AG20443 (cell line): ENCODE measurements at regions not wholly inside any gene's neighbourhood (a gene's known extent, or its start where the extent isn't known, plus 50 kb on each side); places are given as distances from the start of the nearest gene placed in this dataset.
"Not testable (repeated sequence)": the region's sequence is repeated elsewhere in the genome, so short reads cannot be mapped to it uniquely, and the experiment has no call there.

Source experiments
- DNase-seq: peaks from one replicate; pipeline ENCODE4 v3.0.0; 2012; ENCODE audit warnings: low spot score, mixed read lengths

- DNase-seq = no peak
Observed at GRCh38 chr3:18734309-18734708, 309.2 kb upstream of the SATB1 start.

DNA sequence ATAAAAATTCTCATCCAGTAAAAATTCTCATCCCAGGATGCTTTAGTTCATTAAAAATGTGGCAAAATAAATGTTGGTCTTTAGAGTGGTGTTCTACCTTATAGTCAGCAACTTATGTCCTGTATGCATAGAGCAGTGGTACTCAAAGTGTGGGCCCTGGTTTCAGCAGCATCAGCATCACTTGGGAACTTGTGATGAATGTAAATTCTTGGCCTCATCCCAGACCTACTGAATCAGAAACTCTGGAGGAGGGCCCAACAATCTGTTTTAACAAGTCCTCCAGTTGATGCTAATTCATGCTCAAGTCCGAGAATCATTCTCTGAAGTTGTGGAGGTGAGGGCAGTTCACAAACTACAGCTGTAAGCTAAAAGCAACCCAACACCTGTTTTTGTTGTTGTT is 307.3 kb upstream of the SATB1 start:
- no peak for DNase-seq

- no peak for DNase-seq
Observed at GRCh38 chr3:18730491-18730890, 305.4 kb upstream of the SATB1 start.

DNA sequence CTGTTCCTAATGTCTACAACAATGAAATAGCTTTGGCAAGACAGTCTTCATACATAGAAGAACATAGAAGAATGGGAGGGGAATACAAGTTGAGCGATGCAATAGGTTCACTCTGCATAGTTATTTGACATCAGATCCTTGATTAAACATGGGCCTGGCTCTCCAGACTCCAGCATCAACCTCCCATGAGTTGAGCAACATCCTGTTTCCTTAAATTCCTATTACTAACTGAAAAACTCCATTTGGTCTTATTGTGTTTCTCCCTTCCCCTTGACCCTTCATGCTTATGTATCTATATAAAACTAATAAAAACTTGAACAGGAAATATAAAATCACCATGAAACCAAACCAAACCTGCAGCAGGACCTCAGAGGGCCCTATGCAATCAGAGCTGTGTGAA is 304.5 kb upstream of the SATB1 start:
- no peak for DNase-seq

DNA sequence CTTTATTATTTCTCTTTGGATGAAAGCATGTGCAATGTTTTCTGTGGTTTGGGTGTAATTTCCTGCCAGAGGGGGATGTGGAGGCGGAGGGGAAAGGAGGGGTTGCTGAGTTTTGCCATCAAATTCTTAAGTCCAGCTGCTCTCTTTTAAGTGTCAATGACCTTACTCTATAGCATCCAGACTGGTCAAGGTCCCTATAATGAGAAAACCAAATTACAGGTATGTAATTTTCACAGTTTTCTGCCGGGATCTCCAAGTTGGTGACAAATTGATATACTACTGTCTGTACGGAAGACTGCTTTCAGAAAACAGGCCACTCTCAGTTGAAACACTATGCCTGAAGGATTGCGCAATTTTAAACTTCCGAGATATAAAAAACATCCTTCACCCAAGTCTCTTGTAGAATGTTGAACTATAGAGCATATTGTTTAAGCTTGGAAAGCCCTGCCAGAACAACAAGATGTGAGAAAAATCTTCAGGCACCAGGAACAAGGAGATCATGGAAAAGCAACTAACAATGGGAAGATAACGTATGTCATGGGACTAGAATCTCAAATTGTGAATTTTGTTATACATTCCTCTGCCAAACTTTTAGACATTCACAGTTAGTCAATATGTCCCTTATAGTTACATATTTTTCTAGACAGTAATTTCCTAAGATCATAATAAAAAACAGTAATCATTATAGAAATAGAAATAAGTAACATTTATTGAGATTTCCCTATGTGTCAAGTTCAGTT is 300.7 kb upstream of the SATB1 start:
- no peak for DNase-seq

DNA sequence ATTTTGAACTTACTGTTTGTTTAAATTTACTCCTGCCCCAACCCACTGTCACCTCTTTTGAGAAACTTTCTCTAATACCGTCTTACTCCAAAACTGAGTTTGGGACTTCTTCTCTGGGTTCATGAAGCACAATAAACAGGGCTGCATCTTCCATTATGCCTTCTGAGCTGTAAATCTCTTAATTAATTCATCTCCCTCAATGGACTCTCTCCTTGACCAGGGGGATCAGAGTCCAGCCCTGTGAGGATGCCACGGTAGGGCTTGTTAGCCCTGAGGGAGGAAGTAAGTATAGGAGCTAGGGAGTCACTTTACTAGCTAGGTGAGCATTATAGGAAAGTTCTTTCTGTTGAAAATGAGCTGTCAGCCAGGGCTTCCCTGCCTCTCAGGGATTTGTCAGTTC is 299.3 kb upstream of the SATB1 start:
- DNase-seq = no peak

DNA sequence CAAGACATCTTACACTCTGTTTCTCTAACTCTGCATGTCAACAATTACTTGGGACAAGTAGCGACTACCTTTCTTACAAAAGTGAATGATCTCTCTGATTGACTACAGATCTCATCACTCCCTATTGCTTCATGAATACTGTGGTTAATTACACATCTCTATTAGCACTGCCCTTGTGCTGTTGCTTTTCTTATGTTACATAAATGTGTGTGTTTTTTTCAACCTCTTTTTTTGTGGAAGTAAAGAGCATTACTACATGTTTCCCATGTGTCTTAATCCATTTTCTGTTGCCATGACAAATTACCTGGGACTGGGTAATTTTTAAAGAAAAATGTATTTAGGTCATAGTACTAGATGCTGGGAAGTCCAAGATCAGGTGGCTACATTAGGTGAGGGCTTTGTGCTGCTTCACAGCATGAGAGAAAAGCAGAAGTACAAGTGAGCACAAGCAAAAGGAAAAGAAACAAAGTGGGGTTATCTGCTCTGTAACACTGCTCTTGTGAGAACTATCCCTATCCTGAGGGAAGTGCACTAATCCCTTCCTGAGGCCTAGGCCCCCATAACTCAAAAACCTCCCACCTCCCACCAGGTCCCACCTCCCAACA is 298.2 kb upstream of the SATB1 start:
- no peak for DNase-seq

DNA sequence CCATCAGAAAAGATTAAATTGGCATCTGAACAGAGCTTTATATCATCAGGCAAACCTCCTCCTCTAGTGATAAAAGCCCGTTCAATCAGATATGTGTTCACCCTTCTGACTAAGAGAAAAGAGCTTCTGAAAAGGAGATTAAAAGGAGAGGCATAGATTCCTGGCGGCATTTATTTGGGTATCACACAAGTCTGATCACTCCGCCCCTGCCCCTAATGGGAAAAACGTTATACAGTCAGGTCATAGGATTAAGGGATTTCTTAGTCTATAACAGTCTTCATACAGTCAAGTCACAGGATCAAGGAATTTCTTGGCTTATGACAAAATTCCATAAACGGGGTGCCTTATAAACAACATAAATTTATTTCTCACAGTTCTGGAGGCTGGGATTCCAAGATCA is 295.4 kb upstream of the SATB1 start:
- DNase-seq = no peak

- no peak for DNase-seq
Observed at GRCh38 chr3:18717598-18717997, 292.5 kb upstream of the SATB1 start.

GRCh38 chr3:18716821-18717220 is 291.7 kb upstream of the SATB1 start:
- DNase-seq = no peak

- DNase-seq = no peak
Observed at GRCh38 chr3:18716101-18716500, 291.0 kb upstream of the SATB1 start.

- DNase-seq = no peak
Observed at GRCh38 chr3:18715208-18715607, 290.1 kb upstream of the SATB1 start.

GRCh38 chr3:18713577-18713951 is 288.4 kb upstream of the SATB1 start:
- DNase-seq = no peak

GRCh38 chr3:18712713-18713576 is 287.8 kb upstream of the SATB1 start:
- DNase-seq = no peak

DNA sequence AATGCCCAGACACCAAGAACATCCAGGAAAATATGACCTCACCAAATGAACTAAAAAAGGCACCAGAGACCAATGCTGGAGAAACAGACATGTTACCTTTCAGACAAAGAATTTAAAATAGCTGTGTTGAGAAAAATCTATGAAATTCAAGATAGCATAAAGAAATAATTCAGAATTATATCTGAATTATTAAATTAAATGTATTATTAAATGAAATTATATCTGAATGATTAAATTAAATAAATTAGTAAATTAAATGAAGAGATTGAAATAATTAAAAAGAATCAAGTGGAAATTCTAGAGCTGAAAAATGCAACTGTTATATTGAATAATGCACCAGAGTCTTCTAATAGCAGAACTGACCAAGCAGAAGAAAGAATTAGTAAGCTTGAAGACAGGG is 279.2 kb upstream of the SATB1 start:
- DNase-seq = no peak

DNA sequence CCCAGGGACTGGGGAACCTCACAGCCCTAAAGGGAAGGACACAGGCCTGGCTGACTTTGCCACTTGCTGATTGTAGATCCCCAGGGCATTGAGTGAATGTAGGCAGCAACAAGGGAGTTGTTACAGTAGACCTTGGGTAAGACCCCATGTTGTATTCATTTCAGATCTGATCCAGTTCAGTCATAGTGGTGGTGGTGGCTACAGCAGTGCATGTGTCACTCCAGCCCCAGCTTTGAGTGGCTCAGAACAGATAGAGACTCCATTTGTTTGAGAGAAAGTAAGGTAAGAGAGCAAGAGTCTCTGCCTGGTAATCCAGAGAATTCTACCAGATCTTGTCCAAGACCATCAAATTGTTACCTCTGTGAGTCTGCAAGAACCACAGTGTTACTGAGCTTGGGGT is 278.7 kb upstream of the SATB1 start:
- DNase-seq = no peak

GRCh38 chr3:18693588-18694329 is 268.6 kb upstream of the SATB1 start:
- DNase-seq = not testable (repeated sequence)

DNA sequence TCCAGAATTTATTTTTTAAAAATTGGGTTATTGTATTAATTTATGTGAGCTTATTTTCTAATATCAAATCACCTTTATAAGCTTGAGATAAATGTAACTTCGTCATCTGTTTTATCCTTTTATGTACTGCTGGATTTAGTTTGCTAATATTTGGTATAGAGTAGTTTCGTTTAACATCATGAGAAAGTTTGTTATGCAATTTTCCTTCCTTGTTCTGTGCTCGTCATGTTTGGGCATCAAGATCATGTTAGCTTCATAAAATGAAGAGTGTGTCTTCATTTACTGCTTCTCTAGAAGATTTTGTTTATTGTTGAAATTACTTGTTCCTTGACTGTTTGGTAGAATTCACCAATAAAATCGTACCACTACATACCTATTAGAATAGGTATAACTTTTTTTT is 262.1 kb upstream of the SATB1 start:
- no peak for DNase-seq

DNA sequence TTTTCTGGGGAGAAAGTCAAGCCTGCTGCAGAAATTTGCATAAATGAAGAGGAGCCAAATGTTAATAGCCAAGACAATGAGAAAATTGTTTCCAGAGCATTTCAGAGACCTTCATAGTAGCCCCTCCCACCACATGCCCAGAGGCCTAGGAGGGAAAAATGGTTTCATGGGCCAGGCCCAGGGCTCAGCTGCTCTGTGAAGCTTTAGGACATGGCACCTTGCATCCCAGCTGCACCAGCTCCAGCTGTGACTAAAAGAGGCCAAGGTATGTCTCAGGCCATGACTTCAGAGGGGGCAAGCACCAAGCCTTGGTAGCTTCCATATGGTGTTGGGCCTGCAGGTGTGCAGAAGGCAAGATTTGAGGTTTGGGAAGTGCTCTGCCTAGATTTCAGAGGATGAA is 258.8 kb upstream of the SATB1 start:
- no peak for DNase-seq

- no peak for DNase-seq
Observed at GRCh38 chr3:18681818-18682345, 256.7 kb upstream of the SATB1 start.

DNA sequence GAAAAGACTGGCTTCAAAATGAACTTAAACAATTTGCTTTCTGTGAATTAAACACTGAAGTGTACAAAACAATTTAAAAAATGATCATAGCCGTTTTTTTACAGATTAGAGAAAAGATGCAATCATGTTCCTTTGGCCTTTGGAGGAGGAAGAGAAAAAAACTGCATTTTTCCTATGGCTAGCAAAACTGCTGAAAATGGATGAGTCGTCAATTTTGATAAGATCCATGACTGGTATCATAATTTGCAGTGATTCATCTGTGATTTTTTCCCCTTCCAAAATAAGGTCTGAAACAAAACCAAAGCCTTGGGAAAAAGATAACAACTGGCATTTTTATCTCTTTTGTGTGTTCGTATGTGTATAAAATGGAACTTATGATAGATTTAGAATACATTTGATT is 255.6 kb upstream of the SATB1 start:
- no peak for DNase-seq

DNA sequence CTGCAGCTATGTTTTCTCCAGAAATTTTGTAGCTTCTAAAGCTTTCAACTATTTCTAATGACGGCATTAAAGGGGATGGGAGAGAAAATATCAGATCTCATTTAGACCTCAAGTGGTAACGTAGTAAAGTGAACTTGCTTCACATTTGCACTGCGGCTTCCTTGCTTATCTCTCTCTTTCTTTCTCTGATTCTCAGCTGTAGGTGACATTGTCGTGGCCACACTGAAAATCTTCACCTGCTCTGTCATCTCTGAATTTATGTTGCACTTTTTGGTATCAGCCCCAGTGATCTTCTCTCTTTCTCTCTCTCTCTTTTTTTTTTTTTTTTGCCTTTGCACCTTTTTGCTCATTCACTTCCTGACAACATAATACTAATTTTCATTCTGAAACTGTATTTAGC is 254.1 kb upstream of the SATB1 start:
- DNase-seq = no peak
